Stomach smooth muscle (tissue), 2 donors: ENCODE measurements at regions not wholly inside any gene's neighbourhood (a gene's known extent, or its start where the extent isn't known, plus 50 kb on each side); places are given as distances from the start of the nearest gene placed in this dataset.

Source experiments
- H3K27ac ChIP-seq: one replicate; pipeline ENCODE4 v1.7.0; 2013; ENCODE audit warnings: mild to moderate bottlenecking, low read length, inconsistent platforms
- H3K27me3 ChIP-seq, 2 donors: one replicate each; pipeline ENCODE4 v1.7.0; 2013; ENCODE audit warnings: low read length in 2 of 2; ENCODE audit not compliant: insufficient read depth in 2 of 2, control insufficient read depth in 1 of 2
- H3K36me3 ChIP-seq, 2 donors: one replicate each; pipeline ENCODE4 v1.7.0; 2013; ENCODE audit warnings: low read length in 2 of 2; ENCODE audit not compliant: control insufficient read depth in 2 of 2, insufficient read depth in 2 of 2
- H3K4me1 ChIP-seq: one replicate; pipeline ENCODE4 v1.7.0; 2013; ENCODE audit warnings: low read length; ENCODE audit not compliant: control insufficient read depth, insufficient read depth
- H3K4me3 ChIP-seq, 2 donors: one replicate each; pipeline ENCODE4 v1.7.0; 2013; ENCODE audit warnings: low read length in 2 of 2
- H3K9ac ChIP-seq, 2 donors: one replicate each; pipeline ENCODE4 v1.7.0; 2013; ENCODE audit warnings: low read length in 2 of 2, mild to moderate bottlenecking in 1 of 2
- H3K9me3 ChIP-seq, 2 donors: one replicate each; pipeline ENCODE4 v1.7.0; 2013; ENCODE audit warnings: low read length in 2 of 2; ENCODE audit not compliant: control insufficient read depth in 2 of 2
- donor health status: healthy.
- donor health status: Pancreatic carcinoma.

DNA sequence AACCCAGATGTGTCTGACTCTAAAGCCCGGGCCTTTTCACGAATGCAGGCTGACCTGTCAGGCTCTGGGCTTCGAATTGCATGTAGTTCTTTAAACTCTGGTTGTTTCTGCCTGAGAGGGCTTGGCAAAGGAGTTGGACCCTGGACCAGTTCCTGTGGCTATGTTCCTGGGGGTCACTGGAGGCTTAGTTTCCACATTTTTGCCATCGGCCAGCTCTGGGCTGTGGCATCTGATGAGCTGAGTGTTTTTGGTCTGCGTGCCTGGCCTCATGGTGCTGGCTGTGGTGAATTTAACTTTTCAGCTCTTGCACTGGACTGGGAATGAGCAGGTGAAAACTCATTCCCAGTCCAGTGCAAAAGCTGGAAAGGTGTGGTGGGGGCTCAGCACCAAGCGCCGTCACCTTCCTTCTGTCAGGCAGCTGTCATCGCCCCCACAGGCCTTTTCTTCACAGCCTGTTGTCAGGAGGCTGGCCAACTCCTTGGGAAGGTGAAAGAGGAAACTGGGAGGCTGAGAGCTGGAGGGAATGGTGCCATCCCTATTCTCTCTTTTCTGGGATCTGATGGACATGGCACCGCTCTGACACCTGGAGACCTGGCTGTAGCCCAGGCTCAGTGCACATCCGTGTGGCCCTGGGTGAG, 123.6 kb downstream of the ADAMTS15 start:
- Histone ChIP-seq H3K9me3 (no peaks in the 10 kb centered on the region), H3K4me3 (no peak overlapping the region), H3K27ac (no peak overlapping the region), H3K9ac (no peak overlapping the region), H3K27me3 (no peaks in the 10 kb centered on the region), H3K4me1 (no peaks in the 10 kb centered on the region), H3K36me3 (no peaks in the 10 kb centered on the region)

DNA sequence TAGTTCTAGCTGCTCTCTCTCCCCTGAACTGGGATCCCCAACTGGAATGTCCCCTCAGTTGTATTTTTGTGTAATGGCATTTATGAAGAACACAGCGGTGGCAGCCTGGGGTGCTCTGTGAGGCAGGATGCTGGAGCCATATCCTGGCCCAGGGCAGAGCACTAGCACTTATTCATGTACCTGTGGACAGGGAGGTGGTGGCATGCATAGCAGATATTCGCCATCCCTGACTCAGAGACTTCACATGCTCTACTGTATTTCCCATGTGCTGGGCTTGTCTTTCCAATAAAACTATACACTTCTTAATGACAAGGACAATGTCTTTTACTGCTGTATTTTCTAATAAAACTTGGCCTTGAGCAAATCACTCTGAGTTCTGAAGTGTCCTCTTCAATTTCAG, 125.3 kb downstream of the ADAMTS15 start:
- no peak overlapping the region for H3K4me3 ChIP-seq
- H3K9ac ChIP-seq = no peak overlapping the region
- H3K27me3 ChIP-seq = no peaks in the 10 kb centered on the region
- H3K36me3 ChIP-seq = no peaks in the 10 kb centered on the region
- no peak overlapping the region for H3K27ac ChIP-seq
- H3K4me1 ChIP-seq = peaks cover 3% of the 10 kb centered on the region
- no peaks in the 10 kb centered on the region for H3K9me3 ChIP-seq

DNA sequence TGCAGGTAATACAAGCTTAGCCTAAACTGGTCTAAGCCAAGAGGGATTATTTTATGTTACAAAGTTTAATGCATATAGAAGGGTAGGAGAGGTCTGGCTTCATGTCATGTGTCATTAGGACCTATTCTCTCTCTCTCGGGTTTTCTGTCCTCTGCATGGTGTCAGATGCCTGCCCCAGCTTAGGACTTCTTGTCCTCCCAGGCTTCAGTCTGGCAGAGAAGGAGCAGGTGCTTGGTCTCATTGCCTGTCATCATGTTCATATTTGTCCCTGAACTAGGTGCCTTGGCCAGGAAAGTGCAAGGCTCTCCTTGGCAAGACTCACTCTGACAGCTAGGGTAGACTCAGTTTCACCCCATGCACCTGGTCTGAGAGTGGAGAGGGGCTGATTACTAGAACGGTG, 126.3 kb downstream of the ADAMTS15 start:
- Histone ChIP-seq H3K9ac (no peak overlapping the region), H3K9me3 (no peaks in the 10 kb centered on the region), H3K27me3 (no peaks in the 10 kb centered on the region), H3K27ac (no peak overlapping the region), H3K36me3 (no peaks in the 10 kb centered on the region), H3K4me3 (no peak overlapping the region), H3K4me1 (peaks cover 3% of the 10 kb centered on the region)

DNA sequence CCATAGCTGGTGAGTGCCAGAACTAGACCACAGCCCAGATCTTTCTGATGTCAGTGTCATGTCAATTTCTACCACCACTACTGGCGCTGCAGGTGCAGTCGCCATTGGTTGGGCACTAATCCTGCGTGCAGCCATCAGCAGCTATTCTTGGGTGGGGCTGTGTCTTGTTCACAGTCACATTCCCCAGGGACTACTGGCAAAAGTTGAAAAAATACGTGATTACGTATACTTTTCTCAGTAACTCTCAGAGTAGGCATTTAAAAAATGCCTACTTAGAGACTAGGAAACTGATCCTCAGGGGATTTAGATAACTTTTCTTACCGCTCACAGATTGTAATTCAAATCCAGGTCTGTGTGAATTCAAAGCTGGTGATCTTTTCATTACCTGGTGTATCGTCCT, 127.7 kb downstream of the ADAMTS15 start:
- Histone ChIP-seq H3K9ac (no peak overlapping the region), H3K4me1 (peaks cover 10% of the 10 kb centered on the region), H3K36me3 (no peaks in the 10 kb centered on the region), H3K9me3 (no peaks in the 10 kb centered on the region), H3K27ac (no peak overlapping the region), H3K27me3 (no peaks in the 10 kb centered on the region), H3K4me3 (no peak overlapping the region)

DNA sequence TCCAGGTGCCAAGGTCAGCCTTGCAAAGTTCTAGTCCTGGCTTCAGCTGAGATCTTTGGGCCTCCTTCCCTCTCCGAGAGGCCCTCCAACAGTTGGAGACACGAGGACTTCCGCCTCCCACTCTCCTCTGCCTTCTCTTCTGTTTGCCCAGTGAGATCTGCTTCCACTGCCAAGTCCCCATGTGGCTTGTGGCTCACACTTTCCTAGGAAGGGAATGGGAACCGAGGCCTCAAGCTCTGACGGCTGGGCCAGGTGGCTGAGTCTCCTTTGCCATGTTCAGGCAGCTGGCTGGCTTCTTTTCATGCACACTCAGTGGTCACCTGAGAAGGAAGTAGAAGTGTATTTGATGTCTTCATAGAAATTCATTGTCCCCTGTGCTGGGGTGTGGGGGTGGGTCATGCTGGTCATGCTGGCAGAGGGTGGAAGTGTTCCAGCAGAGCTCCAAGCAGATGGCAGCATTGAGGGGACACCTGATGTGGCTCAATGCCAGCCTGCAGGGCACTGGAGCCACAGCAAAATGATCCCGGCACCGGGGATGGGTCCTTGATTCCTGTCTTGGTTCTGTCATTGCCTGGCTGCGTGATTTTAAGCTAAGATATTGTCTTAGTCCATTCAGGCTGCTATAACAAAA, 130.4 kb downstream of the ADAMTS15 start:
- Histone ChIP-seq H3K4me1 (peaks cover 14% of the 10 kb centered on the region), H3K9ac (no peak overlapping the region), H3K27me3 (no peaks in the 10 kb centered on the region), H3K4me3 (no peak overlapping the region), H3K9me3 (no peaks in the 10 kb centered on the region), H3K27ac (no peak overlapping the region), H3K36me3 (no peaks in the 10 kb centered on the region)

DNA sequence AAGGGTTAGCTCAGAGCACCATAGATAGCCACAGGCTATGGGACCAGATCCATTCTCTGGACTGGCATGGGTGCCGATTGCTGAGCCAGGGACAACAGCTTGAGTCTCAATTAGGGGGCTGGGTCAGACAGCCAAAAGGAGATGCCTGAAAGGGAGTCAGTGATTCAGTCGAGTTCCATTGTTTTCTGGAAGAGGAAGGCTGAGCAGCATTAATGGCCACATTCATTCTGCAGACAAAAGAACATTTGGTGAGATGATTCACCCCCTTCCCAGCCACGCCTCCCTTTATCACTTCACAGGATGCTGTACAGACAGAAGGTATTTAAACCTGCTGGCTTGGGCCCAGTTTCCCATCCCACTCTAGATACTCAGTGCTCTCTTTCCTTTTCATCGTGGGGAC, 131.9 kb downstream of the ADAMTS15 start:
- no peak overlapping the region for H3K4me3 ChIP-seq
- no peaks in the 10 kb centered on the region for H3K27me3 ChIP-seq
- no peak overlapping the region for H3K9ac ChIP-seq
- no peak overlapping the region for H3K27ac ChIP-seq
- no peaks in the 10 kb centered on the region for H3K36me3 ChIP-seq
- H3K4me1 ChIP-seq = peaks cover 15% of the 10 kb centered on the region
- no peaks in the 10 kb centered on the region for H3K9me3 ChIP-seq

DNA sequence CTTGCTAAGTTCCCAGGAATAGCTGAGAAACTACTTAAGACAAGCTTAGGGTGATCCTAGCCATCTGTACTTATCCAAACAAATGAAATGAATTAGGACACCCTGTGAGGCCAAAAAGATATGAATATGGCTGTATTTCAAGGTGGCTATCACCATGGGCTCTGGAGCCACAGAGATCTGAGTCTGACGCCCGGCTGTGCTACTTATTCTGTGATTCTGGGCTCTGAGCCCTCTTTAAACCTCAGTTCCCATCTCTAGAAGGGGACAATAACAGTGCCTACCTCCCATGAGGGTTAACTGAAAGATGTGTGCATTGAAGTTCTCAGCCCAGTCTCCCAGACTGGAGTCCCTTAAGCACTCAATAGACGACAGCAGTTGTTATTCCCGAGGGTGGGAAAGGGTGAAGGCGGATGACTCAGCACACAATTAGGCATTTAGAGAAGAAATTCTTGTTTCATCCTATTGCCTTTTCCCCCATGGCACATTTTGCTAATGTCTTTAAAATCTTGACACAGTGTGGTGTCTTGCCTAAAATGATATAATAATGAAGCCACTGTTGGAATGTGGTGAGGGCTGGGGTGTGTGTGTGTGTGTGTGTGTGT, 132.5 kb downstream of the ADAMTS15 start:
- no peaks in the 10 kb centered on the region for H3K27me3 ChIP-seq
- H3K4me3 ChIP-seq = no peak overlapping the region
- peaks cover 19% of the 10 kb centered on the region for H3K4me1 ChIP-seq
- no peak overlapping the region for H3K9ac ChIP-seq
- H3K36me3 ChIP-seq = no peaks in the 10 kb centered on the region
- peak overlapping the region; percentile 53 for H3K27ac ChIP-seq
- H3K9me3 ChIP-seq = no peaks in the 10 kb centered on the region

DNA sequence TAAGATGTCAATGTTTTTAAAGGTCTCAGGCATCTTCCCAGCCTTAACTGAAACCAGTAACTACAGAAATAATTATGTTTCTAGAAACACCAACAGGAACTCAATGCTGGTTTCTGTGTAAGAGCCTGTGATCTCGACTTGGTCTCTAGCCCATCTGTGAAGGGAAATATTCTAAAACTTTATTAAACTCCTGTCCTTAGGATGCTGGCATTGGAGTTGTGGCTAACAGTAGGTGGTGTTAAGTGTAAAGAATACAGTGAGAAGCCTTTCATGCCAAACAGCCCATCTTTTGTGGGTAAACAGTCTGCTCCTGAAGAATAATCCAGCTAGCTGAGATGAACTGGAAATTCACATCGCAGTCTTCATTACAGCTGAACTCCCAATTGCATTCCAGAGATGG, 133.2 kb downstream of the ADAMTS15 start:
- Histone ChIP-seq H3K36me3 (no peaks in the 10 kb centered on the region), H3K27me3 (no peaks in the 10 kb centered on the region), H3K4me3 (no peak overlapping the region), H3K27ac (no peak overlapping the region), H3K4me1 (peaks cover 19% of the 10 kb centered on the region), H3K9ac (no peak overlapping the region), H3K9me3 (no peaks in the 10 kb centered on the region)

DNA sequence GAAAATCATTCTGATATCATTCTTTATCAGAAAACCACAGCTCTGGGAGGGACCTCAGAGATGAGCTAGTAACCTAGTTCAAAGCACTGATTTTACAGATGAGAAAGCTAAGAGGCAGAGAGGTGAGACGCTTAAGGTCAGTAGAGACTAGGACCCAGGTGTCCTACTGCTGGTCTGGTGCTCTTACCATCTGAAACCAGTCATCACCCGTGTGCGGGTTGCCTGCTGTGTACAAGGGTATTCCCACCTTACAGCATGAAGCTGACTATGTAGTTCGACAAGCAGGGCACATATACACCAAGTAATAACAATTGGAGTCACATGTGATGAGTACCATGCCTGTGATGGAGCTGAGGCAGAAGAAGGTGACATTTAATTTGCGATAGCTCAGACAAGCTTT, 133.7 kb downstream of the ADAMTS15 start:
- H3K27ac ChIP-seq = no peak overlapping the region
- H3K9ac ChIP-seq = no peak overlapping the region
- peaks cover 19% of the 10 kb centered on the region for H3K4me1 ChIP-seq
- H3K36me3 ChIP-seq = no peaks in the 10 kb centered on the region
- H3K9me3 ChIP-seq = peaks cover under 1 to 2% of the 10 kb centered on the region in 2 donors
- H3K27me3 ChIP-seq = no peaks in the 10 kb centered on the region
- no peak overlapping the region for H3K4me3 ChIP-seq

DNA sequence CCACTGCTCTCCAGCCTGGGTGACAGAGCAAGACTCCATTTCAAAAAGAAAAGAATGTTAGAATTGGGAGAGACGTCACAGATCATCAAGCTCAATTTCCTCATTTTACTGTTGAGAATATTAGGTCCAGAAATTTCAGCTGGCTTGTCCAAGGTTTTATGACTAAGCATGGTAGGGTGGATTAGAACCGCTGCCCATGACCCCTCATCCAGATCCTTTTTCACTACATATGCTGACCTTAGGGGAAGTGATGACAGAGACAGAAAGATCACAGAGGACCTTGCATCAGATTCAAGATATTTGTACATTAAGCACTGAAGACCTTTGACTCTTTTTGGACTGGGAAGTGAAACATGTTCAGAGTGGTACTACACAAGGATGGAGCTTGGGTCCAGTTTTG, 134.5 kb downstream of the ADAMTS15 start:
- Histone ChIP-seq H3K9ac (no peak overlapping the region), H3K27ac (no peak overlapping the region), H3K9me3 (peaks cover 3% of the 10 kb centered on the region in 2 donors)

DNA sequence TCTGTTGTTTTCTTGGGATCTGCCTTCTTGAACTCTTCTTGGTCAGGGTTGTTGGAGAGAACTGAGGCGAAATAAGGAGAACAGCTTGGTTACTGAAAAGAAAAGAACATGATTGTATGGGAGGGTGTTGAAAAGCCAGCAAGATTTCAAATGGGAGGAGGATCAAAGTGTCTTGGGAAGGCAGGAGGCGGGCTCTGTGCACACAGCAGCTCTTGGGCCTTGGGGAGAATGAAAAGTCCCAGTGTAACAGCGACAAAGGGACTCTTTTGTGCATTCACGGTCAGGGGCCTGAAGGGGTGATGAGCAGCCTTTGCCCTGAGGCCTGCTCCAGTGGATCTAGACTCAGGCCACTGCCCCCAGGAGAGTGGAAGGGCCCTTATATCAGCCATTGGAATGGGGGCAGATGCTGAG, 135.4 kb downstream of the ADAMTS15 start:
- peaks cover 15% of the 10 kb centered on the region for H3K4me1 ChIP-seq
- no peaks in the 10 kb centered on the region for H3K27me3 ChIP-seq
- no peaks in the 10 kb centered on the region for H3K36me3 ChIP-seq
- H3K4me3 ChIP-seq = no peak overlapping the region
- peaks cover 3% of the 10 kb centered on the region in 2 donors for H3K9me3 ChIP-seq
- H3K27ac ChIP-seq = no peak overlapping the region
- H3K9ac ChIP-seq = no peak overlapping the region

More for the DNA sequence above, 134.5 kb downstream of the ADAMTS15 start:
- Histone ChIP-seq H3K4me1 (peaks cover 15% of the 10 kb centered on the region), H3K27me3 (no peaks in the 10 kb centered on the region), H3K4me3 (no peak overlapping the region), H3K36me3 (no peaks in the 10 kb centered on the region)
